HPDE6-E6E7 (cell line): ENCODE measurements at regions not wholly inside any gene's neighbourhood (a gene's known extent, or its start where the extent isn't known, plus 50 kb on each side); places are given as distances from the start of the nearest gene placed in this dataset.

Experiments used
- DNase-seq: peaks from one replicate; pipeline ENCODE4 v3.0.0; 2011; ENCODE audit warnings: missing footprints; ENCODE audit errors: extremely low spot score

- peak; percentile 46 for DNase-seq
These were observed 60.6 kb upstream of the IL12A start for GRCh38 chr3:159928071-159928491.

DNA sequence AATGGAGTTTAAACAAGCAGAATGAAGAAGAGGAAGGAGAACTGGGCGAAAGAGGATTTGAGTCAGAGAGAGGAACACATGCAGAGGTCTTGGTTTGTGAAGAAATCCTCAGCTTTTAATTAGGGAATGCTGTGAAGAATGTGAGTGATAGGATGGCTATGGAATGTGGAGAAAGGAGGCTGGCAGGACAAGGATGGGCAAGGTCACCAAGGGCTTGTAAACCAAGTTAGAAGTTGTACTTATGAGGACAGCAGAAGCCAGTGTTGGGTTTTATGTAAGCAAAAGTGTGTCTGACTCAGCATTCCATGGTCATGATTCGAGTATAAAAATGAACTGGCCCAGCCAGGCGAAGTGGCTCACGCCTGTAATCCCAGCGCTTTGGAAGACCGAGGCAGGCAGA lies 60.0 kb upstream of the IL12A start:
- peak; percentile 76 for DNase-seq

DNA sequence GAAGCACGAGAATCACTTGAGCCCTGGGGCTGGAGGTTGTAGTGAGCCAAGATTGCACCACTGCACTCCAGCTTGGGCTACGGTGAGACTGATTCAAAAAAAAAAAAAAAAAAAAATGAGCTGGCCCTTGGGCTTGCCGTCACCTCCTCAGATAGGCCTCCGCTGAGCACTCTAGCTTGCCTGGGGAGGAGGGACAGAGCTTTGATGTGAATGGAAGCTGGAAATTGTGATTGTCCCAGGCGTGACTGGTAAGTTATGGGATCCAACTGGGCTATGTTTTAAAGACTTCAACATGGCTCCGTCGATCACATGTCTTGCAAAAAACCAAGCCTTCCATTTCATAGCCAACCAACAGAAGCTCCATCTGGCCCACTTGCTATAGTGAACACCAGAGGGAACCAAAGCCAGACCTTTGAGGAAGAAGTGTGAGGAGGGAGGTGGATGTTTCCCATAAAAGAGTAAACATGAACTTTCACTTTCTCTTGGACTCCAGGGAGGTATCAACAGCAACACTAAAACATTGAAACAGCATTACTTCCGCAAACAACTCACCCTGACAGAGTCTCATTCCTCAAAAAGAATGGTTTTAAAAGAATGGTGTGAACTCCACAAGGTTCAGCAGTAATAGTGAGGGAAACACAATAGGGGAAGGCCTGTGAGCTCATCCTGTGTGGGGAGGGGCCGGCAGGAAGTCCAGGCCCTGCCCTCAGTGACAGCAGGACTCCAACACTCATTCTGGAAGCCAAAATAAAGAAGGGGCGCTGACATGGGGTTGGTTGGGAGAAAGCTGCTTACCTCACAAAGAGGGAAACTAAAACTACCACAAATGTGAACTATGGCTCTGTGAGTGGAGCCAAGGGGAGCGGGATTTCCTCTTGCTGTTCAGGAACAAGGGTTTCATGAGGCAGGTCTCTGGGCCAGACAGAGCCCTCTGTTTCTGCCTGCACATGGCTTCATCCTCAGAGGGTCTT lies 59.2 kb upstream of the IL12A start:
- peak; percentile 62 for DNase-seq

- no peak for DNase-seq
These were observed 54.4 kb upstream of the IL12A start for GRCh38 chr3:159934216-159934615.

- no peak for DNase-seq
These were observed 52.1 kb upstream of the IL12A start for GRCh38 chr3:159936541-159936940.

- DNase-seq: no peak
These were observed 51.0 kb upstream of the IL12A start for GRCh38 chr3:159937561-159938166.

DNA sequence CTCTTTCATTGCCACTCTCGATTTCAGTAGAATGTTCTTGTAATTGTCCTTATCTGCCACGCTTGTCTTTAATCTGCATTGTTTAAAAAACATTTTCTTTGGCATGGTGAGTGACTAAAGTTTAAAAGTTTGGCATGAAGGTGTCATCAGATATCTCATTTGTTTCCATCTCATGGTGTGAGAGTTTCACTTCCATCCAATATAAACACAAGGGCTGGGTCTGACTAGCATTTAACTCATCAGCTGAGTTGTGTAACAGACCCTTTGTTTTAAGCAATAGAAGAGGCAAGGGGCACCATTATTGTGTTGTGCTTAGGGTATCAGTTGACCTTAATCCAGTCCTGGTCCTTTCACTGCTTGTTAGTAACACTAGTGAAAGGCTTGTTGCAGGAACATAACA lies 49.9 kb upstream of the IL12A start:
- DNase-seq: no peak
